NCI-H2081 treated with DMSO at 0.1 percent for 48 hours (cell line): ENCODE measurements at regions not wholly inside any gene's neighbourhood (a gene's known extent, or its start where the extent isn't known, plus 50 kb on each side); places are given as distances from the start of the nearest gene placed in this dataset.

Experiments
- DNase-seq: peaks from one replicate; lab custom pipeline; 2025; lab: John Stamatoyannopoulos, UW

- no peak for DNase-seq
These were observed 149.9 kb downstream of the SHQ1 start for GRCh38 chr3:72698154-72698917.

- DNase-seq, result no peak
These were observed 150.5 kb downstream of the SHQ1 start for GRCh38 chr3:72697717-72698116.

DNA sequence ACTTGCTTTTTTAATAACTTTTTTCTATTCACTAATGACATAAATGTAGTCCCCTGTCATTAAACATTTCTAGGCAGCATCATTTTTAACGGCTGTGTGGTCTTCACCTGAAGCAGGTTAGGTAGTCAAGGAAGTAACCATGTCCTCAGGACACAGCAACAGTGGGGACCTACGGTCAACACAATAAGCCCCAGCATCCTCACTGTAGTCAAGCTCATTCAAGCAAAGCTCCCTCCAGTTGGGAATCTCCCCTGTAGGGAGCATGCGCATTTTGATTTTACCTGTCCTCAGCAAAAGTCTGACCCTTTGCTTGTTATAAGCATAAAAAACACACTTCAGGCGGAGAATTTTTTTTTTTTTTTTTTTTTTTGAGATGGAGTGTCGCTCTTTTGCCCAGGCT is 151.4 kb downstream of the SHQ1 start:
- no peak for DNase-seq

GRCh38 chr3:72694398-72694797 is 153.8 kb downstream of the SHQ1 start:
- DNase-seq, result no peak

GRCh38 chr3:72692990-72693389 is 155.3 kb downstream of the SHQ1 start:
- DNase-seq, result no peak

- DNase-seq, result no peak
These were observed 157.6 kb downstream of the SHQ1 start for GRCh38 chr3:72690629-72691028.

DNA sequence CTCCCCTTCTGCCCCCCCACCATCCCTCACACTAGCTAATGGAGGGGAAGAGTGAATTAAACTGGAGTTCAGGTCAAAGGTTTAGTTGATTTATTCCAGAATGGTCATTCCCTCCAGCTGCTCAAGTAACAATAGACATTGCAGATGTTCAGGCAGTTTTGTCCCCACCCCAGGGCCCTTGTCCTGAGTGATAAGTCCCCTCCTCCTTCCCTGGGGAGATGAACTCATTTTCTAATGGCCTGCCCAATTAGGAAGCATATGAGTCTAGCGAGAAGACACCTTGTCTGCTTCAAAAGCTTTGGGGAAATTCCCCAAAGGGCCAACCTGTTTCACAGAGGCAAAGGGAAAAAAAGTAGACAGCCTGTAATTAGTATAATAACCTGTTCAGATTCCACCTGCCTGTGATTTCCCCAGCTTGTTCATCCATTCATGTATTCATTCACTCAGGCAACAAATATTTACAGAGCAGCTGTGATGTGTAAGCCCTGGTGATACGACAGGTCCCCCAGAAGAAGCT is 165.3 kb downstream of the SHQ1 start:
- DNase-seq, result peak; percentile 93

DNA sequence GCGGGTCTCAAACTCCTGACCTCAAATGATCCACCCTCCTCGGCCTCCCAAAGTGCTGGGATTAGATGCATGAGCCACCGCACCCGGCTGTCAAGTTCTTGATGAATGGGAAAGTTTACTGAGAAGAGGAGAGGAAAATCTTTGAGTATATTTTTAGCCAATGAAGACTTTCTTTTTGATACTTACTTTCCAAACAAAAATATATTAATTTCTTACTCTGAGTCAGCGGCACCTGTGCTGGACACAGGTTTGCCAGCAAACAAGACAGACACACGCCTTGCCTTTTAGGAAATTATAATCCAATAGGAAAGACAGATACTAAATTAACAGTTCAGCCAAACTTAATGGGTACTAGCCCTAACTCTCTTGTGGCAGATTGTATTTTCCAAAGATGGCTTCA is 166.6 kb downstream of the SHQ1 start:
- no peak for DNase-seq

DNA sequence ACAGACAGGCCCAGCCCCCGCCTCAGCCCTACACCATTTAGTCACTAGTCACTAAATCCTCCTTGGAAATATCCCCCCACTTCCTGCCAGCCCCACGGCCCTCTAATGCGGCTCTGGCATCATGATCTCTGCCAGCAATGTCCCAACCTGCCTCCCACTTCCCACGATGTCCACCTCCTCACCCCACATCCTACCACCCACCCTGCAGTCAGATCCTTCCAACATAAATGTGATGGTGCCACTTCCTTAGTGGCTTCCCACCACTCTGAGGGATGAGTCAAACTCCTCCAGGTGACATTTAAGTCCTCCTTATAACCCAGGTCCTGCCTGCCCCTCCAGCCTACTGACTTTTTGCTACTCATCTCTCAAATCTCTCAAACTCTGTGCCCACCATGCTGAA is 167.5 kb downstream of the SHQ1 start:
- no peak for DNase-seq

GRCh38 chr3:72679540-72680198 is 168.6 kb downstream of the SHQ1 start:
- peak; percentile 58 for DNase-seq

DNA sequence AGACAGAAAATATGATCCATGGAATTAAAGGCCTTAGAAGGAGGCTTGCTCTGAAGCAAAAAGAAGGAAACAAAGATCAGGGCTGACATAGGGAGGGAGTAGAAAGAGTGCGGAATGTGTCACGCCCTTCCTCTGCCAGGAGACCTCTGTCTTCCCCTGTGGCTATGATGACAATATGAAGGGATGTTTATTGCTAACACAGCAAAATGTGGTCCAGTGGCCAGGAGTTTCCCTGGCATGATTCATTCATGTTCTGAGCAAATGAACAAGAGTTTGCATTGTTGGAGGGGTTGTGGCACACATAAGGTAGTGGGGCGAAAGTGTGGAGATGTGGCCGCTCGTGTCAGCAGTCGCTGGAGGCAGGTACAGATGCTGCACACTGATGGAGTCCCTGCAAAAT is 169.4 kb downstream of the SHQ1 start:
- DNase-seq, result no peak

DNA sequence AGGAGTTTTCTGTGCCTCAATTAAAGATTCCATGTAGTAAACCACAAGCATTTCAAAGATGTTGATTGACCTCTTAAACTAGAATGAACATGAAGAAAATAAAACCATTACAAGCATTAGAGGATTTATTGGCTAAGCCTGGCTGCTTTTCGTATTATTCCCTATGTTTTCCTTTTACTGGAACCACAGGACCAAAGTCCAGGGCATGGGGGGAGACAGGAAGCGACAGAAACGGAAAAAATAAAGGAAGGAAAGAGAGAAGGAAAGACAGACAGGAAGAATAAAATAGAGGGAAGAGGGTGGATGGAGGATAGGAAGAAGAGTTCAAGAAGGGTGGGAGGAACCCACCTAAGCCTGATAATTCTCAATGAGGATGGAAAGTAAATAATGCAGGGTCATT is 169.9 kb downstream of the SHQ1 start:
- DNase-seq, result no peak

- DNase-seq, result no peak
These were observed 173.0 kb downstream of the SHQ1 start for GRCh38 chr3:72675243-72675642.

- no peak for DNase-seq
These were observed 175.1 kb downstream of the SHQ1 start for GRCh38 chr3:72673011-72673771.

DNA sequence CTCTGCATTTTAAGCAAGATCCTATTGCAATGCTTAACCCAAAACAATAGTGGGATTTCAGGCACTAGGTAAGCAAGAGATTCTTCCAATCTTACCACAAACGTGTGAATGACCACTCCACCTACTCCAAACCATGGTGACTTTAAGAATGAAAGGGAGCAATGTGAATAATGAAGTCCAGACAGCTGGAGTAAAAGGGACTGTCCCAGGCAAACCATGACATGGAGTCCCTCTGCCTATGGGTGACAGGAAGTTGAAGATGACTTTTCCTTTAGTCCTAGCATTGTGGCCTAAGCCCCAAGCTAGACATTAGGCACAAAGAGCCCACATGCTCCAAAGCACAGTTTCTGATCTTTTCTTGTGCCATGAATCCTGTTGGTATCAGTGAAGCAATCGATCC is 179.0 kb downstream of the SHQ1 start:
- no peak for DNase-seq

DNA sequence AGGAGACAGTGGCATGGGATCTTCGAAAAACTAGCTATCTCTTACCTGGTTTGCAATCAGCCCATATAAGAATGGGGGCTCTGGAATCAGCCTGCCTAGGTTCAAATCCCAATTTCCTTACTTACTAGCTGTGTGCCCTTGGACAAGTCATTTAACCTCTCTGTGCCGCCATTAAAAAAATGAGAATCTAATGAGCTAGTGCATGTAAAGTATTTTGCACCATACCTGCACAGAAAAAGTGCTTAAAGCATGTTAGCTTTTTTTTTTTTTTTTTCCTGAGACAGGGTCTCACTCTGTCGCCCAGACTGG is 181.8 kb downstream of the SHQ1 start:
- no peak for DNase-seq

- no peak for DNase-seq
These were observed 182.4 kb downstream of the SHQ1 start for GRCh38 chr3:72665701-72666446.

DNA sequence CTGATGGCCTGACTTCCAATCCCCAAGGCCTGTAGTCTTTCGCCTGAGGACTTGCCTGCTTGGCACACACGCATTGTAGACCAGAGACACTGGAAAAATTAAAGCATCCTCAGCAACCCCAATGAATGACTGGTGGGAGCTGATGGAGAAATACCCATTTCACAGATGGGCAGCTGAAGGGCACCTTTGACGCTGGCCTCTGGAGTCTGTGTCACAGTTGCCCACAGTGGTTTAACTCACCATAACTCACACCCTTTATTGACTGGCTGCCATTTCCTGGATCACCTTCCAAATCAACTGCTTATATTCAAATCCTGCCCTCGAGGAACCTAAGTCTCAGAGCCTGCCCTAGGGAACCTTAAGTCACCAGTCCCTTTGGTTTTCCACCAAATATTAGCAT is 183.1 kb downstream of the SHQ1 start:
- no peak for DNase-seq

- DNase-seq, result no peak
These were observed 183.9 kb downstream of the SHQ1 start for GRCh38 chr3:72664184-72664975.

GRCh38 chr3:72663429-72663828 is 184.8 kb downstream of the SHQ1 start:
- no peak for DNase-seq

DNA sequence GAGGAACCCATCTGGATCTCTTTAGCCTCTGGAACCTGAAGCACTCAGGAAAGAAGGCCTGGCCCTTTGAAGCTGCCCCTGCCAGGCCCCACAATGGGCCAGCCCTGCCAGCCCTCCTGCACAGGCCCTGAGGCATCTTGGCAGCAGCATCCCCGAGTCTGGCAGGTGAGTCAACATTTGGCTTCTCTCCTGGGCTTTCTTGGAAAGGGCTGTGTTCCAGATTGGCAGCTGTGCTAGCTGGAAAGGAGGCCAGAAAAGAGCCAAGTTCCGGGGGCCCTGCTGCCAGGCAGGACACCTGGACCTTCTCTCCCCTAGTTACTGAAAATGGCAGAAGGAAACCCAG is 187.2 kb downstream of the SHQ1 start:
- peak; percentile 89 for DNase-seq
